Left ventricle myocardium inferior (tissue), 1 donor: ENCODE measurements at regions not wholly inside any gene's neighbourhood (a gene's known extent, or its start where the extent isn't known, plus 50 kb on each side); places are given as distances from the start of the nearest gene placed in this dataset.

Source experiments
- DNase-seq: peaks from one replicate; pipeline ENCODE4 v3.0.0-alpha.2; 2020
- H3K27ac ChIP-seq: fragments of 200-600 bp; replicated peaks from 2 replicates; pipeline ENCODE4 v1.8.0; 2021
- H3K27me3 ChIP-seq: fragments of 200-600 bp; 2 replicates; pipeline ENCODE4 v1.8.0; 2021; ENCODE audit warnings: low read depth
- H3K36me3 ChIP-seq: fragments of 200-600 bp; 2 replicates; pipeline ENCODE4 v1.8.0; 2021
- H3K4me1 ChIP-seq: fragments of 200-600 bp; 2 replicates; pipeline ENCODE4 v1.8.0; 2021
- H3K4me3 ChIP-seq: fragments of 200-600 bp; 2 replicates; pipeline ENCODE4 v1.8.0; 2021; ENCODE audit warnings: mild to moderate bottlenecking, moderate library complexity
- H3K9me3 ChIP-seq: fragments of 200-600 bp; replicated peaks from 2 replicates; pipeline ENCODE4 v1.8.0; 2021
- CTCF ChIP-seq: fragments of 200-600 bp; IDR thresholded peaks from 2 replicates; pipeline ENCODE4 v1.8.0; 2021; ENCODE audit warnings: antibody characterized with exemption, mild to moderate bottlenecking, borderline replicate concordance
- intact Hi-C: fragments of 100-400 bp; cut with micrococcal nuclease; formaldehyde crosslinking; loops from one replicate; pipeline ENCODE4 v1.11.0; 2022
- donor health status: DM: no; HTN: yes; CAD: no; lungs with severe emphysema.

- DNase-seq: no peak
- intact Hi-C loops: no loop called here
- Histone ChIP-seq H3K27me3 (no peaks in the 10 kb centered on the region), H3K4me1 (no peaks in the 10 kb centered on the region), H3K36me3 (no peaks in the 10 kb centered on the region), H3K27ac (no peak overlapping the region), H3K4me3 (no peak overlapping the region), H3K9me3 (no peaks in the 10 kb centered on the region)
- TF ChIP-seq CTCF: no peak
Measured at GRCh38 chr18:33844232-33844631, 266.2 kb downstream of the ASXL3 start.

DNA sequence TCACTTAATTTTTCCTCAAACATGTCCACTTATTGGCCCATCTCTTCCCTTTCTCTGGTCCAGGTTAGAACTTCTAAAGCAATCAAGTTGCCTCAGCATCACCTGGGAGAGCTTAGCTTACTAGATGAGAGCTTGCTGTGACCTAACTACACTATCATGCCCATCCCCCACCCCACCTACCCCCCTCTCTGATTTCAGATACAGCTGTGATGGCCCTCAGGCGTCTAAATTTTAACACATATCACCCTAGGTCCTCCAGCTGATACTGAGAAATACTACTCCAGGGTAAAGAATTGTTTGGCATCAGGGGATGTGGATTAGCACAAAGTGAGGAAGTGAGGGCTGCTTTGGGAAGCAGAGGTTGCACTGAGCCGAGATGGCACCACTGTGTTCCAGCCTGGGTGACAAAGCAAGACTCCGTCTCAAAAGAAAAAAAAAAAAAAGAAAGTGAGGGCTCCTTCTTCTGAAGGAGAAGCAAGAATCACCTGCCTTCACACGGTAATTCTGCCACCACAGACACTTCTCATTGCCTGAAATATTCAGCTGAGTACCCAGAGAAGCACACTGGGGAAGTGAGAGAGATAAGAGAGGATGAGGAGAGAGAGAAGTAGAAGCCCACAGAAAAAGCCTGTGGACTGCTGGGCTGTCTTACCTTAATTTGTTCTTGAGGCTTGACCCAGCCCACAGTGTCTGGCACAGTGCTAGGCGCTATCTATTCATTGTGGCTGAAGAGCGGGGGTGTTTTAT lies 263.4 kb downstream of the ASXL3 start:
- intact Hi-C loops: no loop called here
- H3K4me1 ChIP-seq: no peaks in the 10 kb centered on the region
- no peak overlapping the region for H3K27ac ChIP-seq
- H3K4me3 ChIP-seq: no peak overlapping the region
- no peaks in the 10 kb centered on the region for H3K9me3 ChIP-seq
- TF ChIP-seq CTCF: no peak
- no peaks in the 10 kb centered on the region for H3K27me3 ChIP-seq
- no peaks in the 10 kb centered on the region for H3K36me3 ChIP-seq
- DNase-seq: no peak

GRCh38 chr18:33840212-33840593 lies 262.2 kb downstream of the ASXL3 start:
- H3K27ac ChIP-seq: no peak overlapping the region
- no peaks in the 10 kb centered on the region for H3K9me3 ChIP-seq
- DNase-seq: no peak
- no peaks in the 10 kb centered on the region for H3K36me3 ChIP-seq
- TF ChIP-seq CTCF: no peak
- H3K4me1 ChIP-seq: no peaks in the 10 kb centered on the region
- no peaks in the 10 kb centered on the region for H3K27me3 ChIP-seq
- intact Hi-C loops: no loop called here
- H3K4me3 ChIP-seq: no peak overlapping the region

GRCh38 chr18:33839452-33840211 lies 261.6 kb downstream of the ASXL3 start:
- Histone ChIP-seq H3K4me1 (no peaks in the 10 kb centered on the region), H3K27me3 (no peaks in the 10 kb centered on the region), H3K36me3 (no peaks in the 10 kb centered on the region), H3K4me3 (no peak overlapping the region), H3K27ac (no peak overlapping the region), H3K9me3 (no peaks in the 10 kb centered on the region)
- DNase-seq: no peak
- intact Hi-C loops: no loop called here
- TF ChIP-seq CTCF: peak; percentile 67

- H3K27me3 ChIP-seq: no peaks in the 10 kb centered on the region
- DNase-seq: no peak
- no peak overlapping the region for H3K27ac ChIP-seq
- peaks cover 2% of the 10 kb centered on the region for H3K9me3 ChIP-seq
- H3K4me1 ChIP-seq: no peaks in the 10 kb centered on the region
- H3K36me3 ChIP-seq: no peaks in the 10 kb centered on the region
- H3K4me3 ChIP-seq: no peak overlapping the region
- no peak for TF ChIP-seq CTCF
- intact Hi-C loops: no loop called here
Measured at GRCh38 chr18:33838054-33838453, 260.0 kb downstream of the ASXL3 start.
